SW 1271 (cell line): ENCODE measurements at regions not wholly inside any gene's neighbourhood (a gene's known extent, or its start where the extent isn't known, plus 50 kb on each side); places are given as distances from the start of the nearest gene placed in this dataset.

ENCODE experiments used
- DNase-seq, 2 experiments: peaks; one replicate each; lab custom pipeline; 2025; lab: John Stamatoyannopoulos, UW

DNA sequence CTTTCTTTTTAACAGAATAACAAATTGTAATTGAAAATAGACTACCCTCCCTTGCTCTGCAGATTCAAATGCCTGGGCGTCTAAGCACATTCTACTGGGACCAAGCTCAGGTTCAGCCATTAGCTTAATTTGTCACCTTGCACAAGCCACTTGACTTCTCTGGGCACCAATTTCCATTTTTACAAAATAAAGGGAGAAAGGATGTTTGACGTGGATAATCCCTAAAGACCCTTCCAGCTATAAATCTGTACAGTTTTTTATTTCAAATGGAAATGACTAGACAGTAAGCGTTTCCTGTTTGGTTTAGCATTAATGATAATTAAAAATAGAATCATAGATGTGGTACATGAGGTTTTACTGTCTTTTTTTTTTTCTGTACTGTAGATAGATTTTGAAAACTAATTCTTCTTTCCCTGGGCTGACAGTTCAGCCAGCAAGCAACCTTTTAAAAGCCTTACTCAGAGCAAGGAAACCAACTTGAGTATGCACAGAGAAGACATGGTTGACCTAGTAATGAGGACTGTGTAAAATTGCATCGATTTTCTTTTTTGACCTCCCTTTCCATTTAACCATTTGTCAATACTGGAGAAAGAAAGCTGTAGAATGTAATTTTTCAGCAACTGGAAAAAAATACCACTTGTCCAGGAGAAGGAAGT is 1329.5 kb upstream of the CDH8 start:
- DNase-seq: no peak

GRCh38 chr16:63363738-63364137 is 1327.5 kb upstream of the CDH8 start:
- DNase-seq: no peak

DNA sequence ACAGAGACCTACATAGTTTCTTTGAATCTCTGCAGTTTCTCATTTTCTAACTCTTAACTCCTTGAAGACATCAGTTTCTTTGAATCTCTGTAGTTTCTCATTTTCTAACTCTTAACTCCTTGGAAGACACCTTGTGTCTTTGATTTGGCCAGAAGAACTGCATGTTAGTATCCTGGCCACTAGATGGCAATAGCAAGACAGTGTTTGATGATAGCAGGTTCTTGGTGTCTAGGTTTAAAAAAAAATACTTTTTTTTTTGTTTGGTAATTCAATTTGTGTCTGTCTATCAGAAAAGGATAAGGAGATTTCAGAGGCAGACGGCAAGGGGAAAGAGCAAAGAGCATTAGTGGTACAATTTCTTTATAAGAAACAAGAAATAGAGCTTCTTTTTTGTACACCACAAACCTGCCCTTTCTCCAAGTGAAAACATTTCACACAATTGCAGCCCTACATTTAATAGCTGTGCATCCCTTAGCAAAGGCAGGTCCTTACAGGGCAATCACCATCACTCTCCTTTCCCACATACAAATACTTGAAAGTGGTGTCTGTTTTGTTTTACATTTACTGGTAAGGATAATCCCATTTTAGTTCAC is 1324.9 kb upstream of the CDH8 start:
- peak; percentile 2 to 43 for DNase-seq

DNA sequence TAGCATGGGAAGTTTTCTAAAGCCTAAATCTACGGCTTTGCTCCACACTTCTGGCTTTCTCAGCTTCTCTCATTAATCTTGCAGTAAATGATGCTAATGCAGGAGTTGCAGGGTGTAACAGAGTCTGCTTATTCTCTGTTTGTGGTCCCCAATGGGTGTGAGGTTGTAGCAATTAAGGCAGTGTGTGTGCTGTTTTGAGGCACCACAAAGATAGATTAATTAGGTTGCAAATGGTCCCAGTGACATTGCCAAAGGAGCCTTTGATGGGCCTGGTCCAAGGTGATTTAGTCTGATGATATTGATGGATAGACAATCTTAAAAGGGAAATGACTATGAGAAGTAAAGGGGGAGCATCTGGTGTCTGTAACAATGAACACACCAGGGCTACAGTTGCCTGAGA is 1313.7 kb upstream of the CDH8 start:
- no peak for DNase-seq

DNA sequence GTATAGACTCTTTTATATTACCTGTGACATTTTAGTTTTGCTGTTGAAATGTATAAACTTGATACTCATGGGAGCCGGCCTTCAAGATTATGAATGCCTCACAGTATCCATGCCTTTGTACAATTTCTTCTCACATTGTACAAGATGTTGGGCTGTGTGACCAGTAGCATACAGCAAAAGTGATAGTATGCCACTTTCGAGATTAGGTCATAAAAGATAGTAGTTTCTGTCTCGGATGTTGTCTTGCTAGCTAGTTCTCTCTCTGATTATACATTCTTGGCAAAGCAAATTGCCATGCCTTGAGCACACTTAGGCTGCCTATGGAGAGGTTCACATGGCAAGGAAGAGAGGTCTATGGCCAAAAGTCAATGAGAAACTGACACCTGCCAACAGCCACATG is 1309.8 kb upstream of the CDH8 start:
- DNase-seq: no peak

GRCh38 chr16:63337264-63337663 is 1301.0 kb upstream of the CDH8 start:
- no peak for DNase-seq

- no peak for DNase-seq
Measured at GRCh38 chr16:63331111-63331510, 1294.9 kb upstream of the CDH8 start.

DNA sequence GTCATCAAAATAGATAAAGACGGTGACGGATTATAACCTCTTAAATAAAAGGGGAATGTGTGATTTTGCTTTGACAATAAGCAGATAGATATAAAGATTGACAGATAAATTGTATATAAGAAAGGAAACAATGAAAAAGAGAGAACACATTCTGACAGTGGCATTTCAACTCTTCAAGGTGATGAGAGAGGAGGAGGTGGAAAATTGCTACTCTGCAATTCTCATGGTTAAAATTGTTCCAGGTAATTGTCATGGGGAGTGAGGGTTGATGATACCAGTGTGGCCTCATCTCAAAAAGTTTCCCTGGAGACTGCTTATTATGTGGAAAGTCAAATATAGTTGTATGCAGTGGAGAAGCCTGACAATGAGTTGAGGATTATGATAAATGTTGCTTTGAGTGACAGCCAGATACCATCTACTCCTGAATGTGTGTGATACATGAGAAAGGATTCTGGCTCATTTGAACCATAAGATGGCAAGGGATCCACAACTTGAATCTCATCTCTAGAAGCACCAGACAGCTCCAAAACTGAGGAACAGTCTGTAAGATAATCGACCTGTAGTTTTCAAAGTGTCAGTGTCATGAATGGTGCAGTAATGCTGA is 1290.6 kb upstream of the CDH8 start:
- DNase-seq: no peak

GRCh38 chr16:63323722-63324705 is 1287.8 kb upstream of the CDH8 start:
- no peak for DNase-seq

DNA sequence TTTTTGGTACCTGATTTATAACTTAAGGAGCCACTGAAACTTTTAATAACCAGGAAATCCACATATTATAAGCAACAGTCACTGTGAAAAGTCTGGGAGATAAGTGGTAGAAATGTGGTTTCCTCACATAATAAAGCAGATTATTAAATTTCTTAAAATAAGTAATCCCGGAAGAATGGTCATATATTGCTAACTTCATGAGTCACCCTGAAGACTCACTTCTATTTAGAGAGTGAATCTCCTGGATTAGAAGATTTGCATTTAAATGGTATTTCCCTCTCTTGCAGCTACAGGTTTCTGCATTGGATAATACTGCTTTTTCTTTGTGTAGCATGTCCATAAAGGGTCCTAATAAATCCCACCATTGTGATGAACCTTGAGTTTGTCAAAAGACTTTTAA is 1286.8 kb upstream of the CDH8 start:
- DNase-seq: no peak

GRCh38 chr16:63315229-63315628 is 1279.0 kb upstream of the CDH8 start:
- DNase-seq: no peak

- no peak for DNase-seq
Measured at GRCh38 chr16:63312346-63312745, 1276.1 kb upstream of the CDH8 start.

- DNase-seq: no peak
Measured at GRCh38 chr16:63311313-63311712, 1275.1 kb upstream of the CDH8 start.

- no peak for DNase-seq
Measured at GRCh38 chr16:63302811-63303210, 1266.6 kb upstream of the CDH8 start.

- DNase-seq: no peak
Measured at GRCh38 chr16:63301349-63301748, 1265.1 kb upstream of the CDH8 start.

GRCh38 chr16:63298993-63299392 is 1262.8 kb upstream of the CDH8 start:
- DNase-seq: no peak

DNA sequence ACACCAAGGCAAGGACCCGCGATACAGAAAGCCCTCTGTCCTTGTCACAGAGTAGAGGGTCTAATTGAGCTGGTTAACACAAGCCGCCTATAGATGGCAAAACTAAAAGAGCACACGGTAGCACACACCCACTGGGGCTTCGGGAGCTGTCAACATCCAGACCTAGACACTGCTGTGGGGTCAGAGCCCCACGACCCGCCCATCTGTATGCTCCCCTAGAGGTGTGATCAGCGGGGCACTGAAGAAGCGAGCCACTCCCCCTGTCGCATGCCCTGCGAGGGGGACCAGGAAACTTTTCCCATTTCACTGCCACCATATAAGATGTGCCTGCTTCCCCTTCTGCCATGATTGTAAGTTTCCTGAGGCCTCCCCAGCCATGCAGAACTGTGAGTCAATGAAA is 1255.8 kb upstream of the CDH8 start:
- no peak for DNase-seq

DNA sequence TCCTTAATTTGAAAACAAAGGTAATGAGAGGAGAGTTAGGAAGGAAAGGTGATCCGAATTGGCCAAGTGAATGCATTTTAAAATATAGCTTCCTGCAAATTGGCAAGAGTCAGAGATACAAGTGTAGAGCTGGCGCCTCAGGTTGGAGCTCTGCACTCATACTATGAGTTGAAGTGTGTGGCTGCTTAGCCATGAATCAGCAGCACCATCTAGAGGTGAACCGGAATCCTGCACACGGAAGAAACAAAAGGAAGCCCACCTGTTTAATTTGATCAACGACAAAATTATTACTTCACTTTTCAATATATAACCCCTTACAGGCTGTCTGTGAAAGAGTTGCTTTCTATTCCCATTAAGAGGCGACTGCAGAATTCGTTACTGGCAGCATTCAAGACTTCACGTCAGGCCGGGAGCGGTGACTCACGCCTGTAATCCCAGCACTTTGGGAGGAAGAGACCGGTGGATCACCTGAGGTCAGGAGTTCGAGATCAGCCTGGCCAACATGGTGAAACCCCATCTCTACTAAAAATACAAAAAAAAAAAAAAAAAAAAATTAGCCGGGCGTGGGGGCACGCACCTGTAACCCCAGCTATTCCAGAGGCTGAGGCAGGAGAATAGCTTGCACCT is 1253.7 kb upstream of the CDH8 start:
- peak in 1 of 2 experiments; percentile 26 for DNase-seq

GRCh38 chr16:63287401-63287800 is 1251.2 kb upstream of the CDH8 start:
- DNase-seq: no peak

DNA sequence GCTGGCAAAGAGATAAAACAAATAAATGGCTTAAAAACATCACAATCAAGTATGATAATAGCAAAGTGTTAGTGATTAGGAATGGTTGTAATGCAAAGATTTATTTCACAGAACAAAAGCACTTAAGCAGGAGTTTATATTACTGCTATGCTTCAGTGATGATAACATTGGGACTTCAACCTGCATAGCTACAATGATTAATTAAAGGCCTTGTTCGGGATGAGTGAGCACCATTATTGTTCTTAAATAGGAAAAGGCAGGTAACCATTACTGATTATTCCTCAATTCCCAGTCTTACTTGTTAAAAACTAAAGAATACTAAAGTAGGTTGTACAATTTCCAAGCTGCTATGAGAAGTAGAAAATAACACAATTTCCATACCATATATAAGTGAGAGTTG is 1247.5 kb upstream of the CDH8 start:
- no peak for DNase-seq

DNA sequence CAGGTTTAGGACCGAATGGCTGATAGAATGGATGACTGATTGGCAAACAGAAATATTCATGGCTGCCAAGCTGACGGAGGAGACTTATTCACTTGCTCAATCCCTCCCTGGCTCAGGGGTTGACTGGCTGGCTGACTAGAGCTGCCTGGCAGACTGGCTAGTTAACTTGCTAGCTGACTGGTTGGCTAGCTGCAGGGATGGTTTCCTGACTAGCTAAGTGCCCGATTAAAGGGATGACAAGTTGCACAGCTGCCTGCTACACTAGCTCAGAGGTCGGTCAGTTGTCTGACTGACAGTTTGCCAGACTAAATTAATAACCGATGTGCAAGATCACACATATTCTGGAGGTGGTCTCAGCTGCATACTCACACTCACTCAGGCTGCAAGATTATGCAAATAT is 1208.4 kb upstream of the CDH8 start:
- DNase-seq: no peak

DNA sequence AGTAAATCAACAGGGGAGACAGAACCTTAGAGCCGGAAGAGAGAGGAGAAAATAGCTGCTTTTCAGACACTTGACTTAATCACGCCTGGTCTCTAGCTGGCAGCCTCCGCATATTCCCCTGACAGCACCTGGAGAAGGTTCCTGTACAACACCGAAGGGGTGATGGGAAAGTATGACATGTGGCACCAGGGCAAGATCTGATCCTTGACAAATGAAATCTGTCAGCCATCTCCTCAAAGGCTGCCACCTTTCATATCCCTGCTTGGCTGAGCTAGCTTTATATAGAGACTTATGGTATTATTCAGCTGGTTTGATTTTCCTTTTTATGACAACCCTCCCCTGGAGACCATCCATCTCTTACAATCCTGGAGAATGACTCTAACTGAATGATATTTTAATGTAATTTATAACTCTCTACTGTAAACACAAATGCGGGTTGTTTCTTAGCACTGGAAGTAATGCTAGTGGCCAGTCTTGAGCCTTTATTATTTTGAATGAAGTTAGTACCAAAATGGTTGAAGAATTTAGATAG is 1205.3 kb upstream of the CDH8 start:
- no peak for DNase-seq
